Trophoblast cell (in vitro differentiated cells and primary cell): ENCODE measurements at regions not wholly inside any gene's neighbourhood (a gene's known extent, or its start where the extent isn't known, plus 50 kb on each side); places are given as distances from the start of the nearest gene placed in this dataset.

Experiments
- DNase-seq, 2 donors: peaks; one replicate each; pipeline ENCODE4 v3.0.0-alpha.2; 2016
- H2AFZ ChIP-seq: 2 replicates; pipeline ENCODE4 v1.6.1; 2013; ENCODE audit warnings: low read length, moderate library complexity, mild to moderate bottlenecking; ENCODE audit not compliant: insufficient read depth, poor library complexity
- H2AK5ac ChIP-seq: 2 replicates; pipeline ENCODE4 v1.6.1; 2013; ENCODE audit warnings: mild to moderate bottlenecking, low read length
- H2BK120ac ChIP-seq: 2 replicates; pipeline ENCODE4 v1.6.1; 2013; ENCODE audit warnings: low read length, mild to moderate bottlenecking, moderate library complexity; ENCODE audit not compliant: insufficient read depth, poor library complexity
- H2BK12ac ChIP-seq: 2 replicates; pipeline ENCODE4 v1.6.1; 2013; ENCODE audit warnings: mild to moderate bottlenecking, low read length, moderate library complexity
- H2BK5ac ChIP-seq: 2 replicates; pipeline ENCODE4 v1.6.1; 2013; ENCODE audit warnings: low read length, low read depth, moderate library complexity, mild to moderate bottlenecking; ENCODE audit not compliant: poor library complexity
- H3K14ac ChIP-seq: 2 replicates; pipeline ENCODE4 v1.6.1; 2013; ENCODE audit warnings: mild to moderate bottlenecking, low read length
- H3K18ac ChIP-seq: 2 replicates; pipeline ENCODE4 v1.6.1; 2013; ENCODE audit warnings: mild to moderate bottlenecking, low read length
- H3K23ac ChIP-seq: 2 replicates; pipeline ENCODE4 v1.6.1; 2013; ENCODE audit warnings: low read length
- H3K27ac ChIP-seq: 2 replicates; pipeline ENCODE4 v1.5.1; 2013; ENCODE audit warnings: low read depth, mild to moderate bottlenecking, inconsistent platforms, low read length, moderate library complexity
- H3K27me3 ChIP-seq: 2 replicates; pipeline ENCODE4 v1.6.1; 2013; ENCODE audit warnings: inconsistent platforms, mild to moderate bottlenecking, low read length, moderate library complexity; ENCODE audit not compliant: insufficient read depth
- H3K36me3 ChIP-seq, 2 experiments: 1 replicate in 1 of 2; 2 replicates in 1 of 2; pipeline ENCODE4 v1.6.1; 2013; ENCODE audit warnings: low read length in 2 of 2, mild to moderate bottlenecking in 2 of 2, moderate library complexity in 1 of 2; ENCODE audit not compliant: insufficient read depth in 2 of 2, control insufficient read depth in 1 of 2
- H3K4ac ChIP-seq: 2 replicates; pipeline ENCODE4 v1.6.1; 2013; ENCODE audit warnings: low read depth, mild to moderate bottlenecking, low read length, moderate library complexity
- H3K4me1 ChIP-seq, 2 experiments: 1 replicate in 1 of 2; 2 replicates in 1 of 2; pipeline ENCODE4 v1.6.1; 2013; ENCODE audit warnings: low read length in 2 of 2, mild to moderate bottlenecking in 2 of 2, moderate library complexity in 1 of 2; ENCODE audit not compliant: insufficient read depth in 2 of 2, control insufficient read depth in 1 of 2
- H3K4me2 ChIP-seq: 2 replicates; pipeline ENCODE4 v1.6.1; 2013; ENCODE audit warnings: inconsistent platforms, mild to moderate bottlenecking, low read length, moderate library complexity
- H3K4me3 ChIP-seq: 2 replicates; pipeline ENCODE4 v1.5.1; 2013; ENCODE audit warnings: mild to moderate bottlenecking, low read depth, low read length, inconsistent platforms
- H3K79me1 ChIP-seq: one replicate; pipeline ENCODE4 v1.6.1; 2013; ENCODE audit warnings: low read length
- H3K79me2 ChIP-seq: 2 replicates; pipeline ENCODE4 v1.6.1; 2013; ENCODE audit warnings: low read length, mild to moderate bottlenecking; ENCODE audit not compliant: control insufficient read depth, insufficient read depth, poor library complexity
- H3K9ac ChIP-seq: 2 replicates; pipeline ENCODE4 v1.6.1; 2013; ENCODE audit warnings: mild to moderate bottlenecking, low read length
- H3K9me3 ChIP-seq: 2 replicates; pipeline ENCODE4 v1.6.1; 2013; ENCODE audit warnings: low read depth, mild to moderate bottlenecking, control low read depth, inconsistent platforms, low read length; ENCODE audit not compliant: insufficient read depth
- H4K12ac ChIP-seq: 2 replicates; pipeline ENCODE4 v1.6.1; 2013; ENCODE audit warnings: low read depth, mild to moderate bottlenecking, low read length, moderate library complexity
- H4K8ac ChIP-seq: 2 replicates; pipeline ENCODE4 v1.6.1; 2013; ENCODE audit warnings: low read depth, mild to moderate bottlenecking, low read length, moderate library complexity
- H4K91ac ChIP-seq: one replicate; pipeline ENCODE4 v1.6.1; 2013; ENCODE audit warnings: low read depth, mild to moderate bottlenecking, low read length, moderate library complexity
- WGBS: extraction: QIAGEN DNeasy Blood & Tissue Kit; methylation state at CpG from one replicate; pipeline ENCODE4 v1.1.7; 2013; ENCODE audit warnings: missing lambda C conversion rate; ENCODE audit not compliant: insufficient read length, insufficient coverage; ENCODE audit errors: extremely low coverage; 5-methylcytosine and 5-hydroxymethylcytosine counted together

- no peak overlapping the region for H4K91ac ChIP-seq
- H2AK5ac ChIP-seq: no peak overlapping the region
- no peak overlapping the region for H2BK12ac ChIP-seq
- no peak overlapping the region for H4K12ac ChIP-seq
- no peak overlapping the region for H4K8ac ChIP-seq
- no peaks in the 10 kb centered on the region for H3K36me3 ChIP-seq
- H3K4me1 ChIP-seq: no peaks in the 10 kb centered on the region
- H3K4me2 ChIP-seq: no peak overlapping the region
- no peak overlapping the region for H2BK120ac ChIP-seq
- H3K14ac ChIP-seq: no peak overlapping the region
- H3K9me3 ChIP-seq: peaks cover 13% of the 10 kb centered on the region
- no peak overlapping the region for H3K9ac ChIP-seq
- no peak overlapping the region for H2BK5ac ChIP-seq
- no CpG with 5 or more reads among the region's 11 CpGs for WGBS
- H2AFZ ChIP-seq: no peak overlapping the region
- no peak overlapping the region for H3K27ac ChIP-seq
- H3K4me3 ChIP-seq: no peak overlapping the region
- H3K79me1 ChIP-seq: no peaks in the 10 kb centered on the region
- no peak for DNase-seq
- H3K23ac ChIP-seq: no peak overlapping the region
- H3K4ac ChIP-seq: no peak overlapping the region
- no peaks in the 10 kb centered on the region for H3K79me2 ChIP-seq
- no peak overlapping the region for H3K18ac ChIP-seq
- no peaks in the 10 kb centered on the region for H3K27me3 ChIP-seq
Observed at GRCh38 chr12:34142430-34142829, 120.1 kb downstream of the ALG10 start.

DNA sequence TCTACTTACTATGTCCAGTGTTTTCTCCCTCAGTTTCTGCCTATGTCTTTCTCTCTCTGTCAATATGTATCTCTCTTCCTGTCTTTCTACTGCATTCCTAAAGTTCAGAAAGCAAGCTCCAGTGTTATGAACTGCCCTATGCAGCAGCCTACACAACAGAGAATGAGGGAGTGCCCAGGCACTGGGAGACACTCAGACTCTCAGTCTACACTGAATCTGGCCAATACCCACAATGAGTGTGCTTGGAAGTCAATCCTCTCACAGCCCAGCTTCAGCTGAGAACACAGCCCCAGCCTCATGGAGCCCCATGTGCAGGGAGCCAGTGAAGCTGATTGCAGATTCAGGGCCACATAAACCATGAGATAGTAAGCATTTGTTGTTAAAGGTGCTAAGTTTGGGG is 128.7 kb downstream of the ALG10 start:
- Histone ChIP-seq H2AFZ (no peak overlapping the region), H2BK120ac (no peak overlapping the region), H3K27me3 (no peaks in the 10 kb centered on the region), H3K36me3 (no peaks in the 10 kb centered on the region), H3K14ac (no peak overlapping the region), H3K27ac (no peak overlapping the region), H4K8ac (no peak overlapping the region), H3K18ac (no peak overlapping the region), H3K23ac (no peak overlapping the region), H2AK5ac (no peak overlapping the region), H3K4me3 (no peak overlapping the region), H3K4ac (no peak overlapping the region), H3K79me2 (no peaks in the 10 kb centered on the region), H4K12ac (no peak overlapping the region), H3K79me1 (no peaks in the 10 kb centered on the region), H2BK12ac (no peak overlapping the region), H3K4me1 (no peaks in the 10 kb centered on the region), H3K9ac (no peak overlapping the region), H3K4me2 (no peak overlapping the region), H2BK5ac (no peak overlapping the region), H4K91ac (no peak overlapping the region), H3K9me3 (peaks cover 10% of the 10 kb centered on the region)
- no peak for DNase-seq

- Histone ChIP-seq H2BK5ac (no peak overlapping the region), H3K9ac (no peak overlapping the region), H3K27ac (no peak overlapping the region), H3K23ac (no peak overlapping the region), H2BK12ac (no peak overlapping the region), H4K12ac (no peak overlapping the region), H3K4ac (no peak overlapping the region), H4K8ac (no peak overlapping the region), H2AK5ac (no peak overlapping the region), H3K9me3 (peaks cover 56% of the 10 kb centered on the region), H2AFZ (no peak overlapping the region), H3K4me3 (no peak overlapping the region), H3K4me1 (no peaks in the 10 kb centered on the region), H3K79me1 (no peaks in the 10 kb centered on the region), H3K36me3 (no peaks in the 10 kb centered on the region), H3K79me2 (no peaks in the 10 kb centered on the region), H3K4me2 (no peak overlapping the region), H3K27me3 (no peaks in the 10 kb centered on the region), H4K91ac (no peak overlapping the region), H2BK120ac (no peak overlapping the region), H3K14ac (no peak overlapping the region), H3K18ac (no peak overlapping the region)
- no peak for DNase-seq
- no CpG with 5 or more reads among the region's 1 CpG for whole genome bisulfite sequencing
Observed at GRCh38 chr12:34163443-34163842, 141.1 kb downstream of the ALG10 start.

- Histone ChIP-seq H3K27ac (no peak overlapping the region), H2AFZ (no peak overlapping the region), H2BK5ac (no peak overlapping the region), H3K4me1 (no peaks in the 10 kb centered on the region), H3K23ac (no peak overlapping the region), H3K4me2 (no peak overlapping the region), H3K79me2 (no peaks in the 10 kb centered on the region), H3K36me3 (no peaks in the 10 kb centered on the region), H2BK12ac (no peak overlapping the region), H3K14ac (no peak overlapping the region), H2AK5ac (no peak overlapping the region), H2BK120ac (no peak overlapping the region), H3K18ac (no peak overlapping the region), H3K9me3 (peaks cover 51% of the 10 kb centered on the region), H3K9ac (no peak overlapping the region), H4K91ac (no peak overlapping the region), H3K27me3 (no peaks in the 10 kb centered on the region), H4K12ac (no peak overlapping the region), H3K4ac (no peak overlapping the region), H4K8ac (no peak overlapping the region), H3K79me1 (no peaks in the 10 kb centered on the region), H3K4me3 (no peak overlapping the region)
- no peak for DNase-seq
- no CpG with 5 or more reads among the region's 41 CpGs for WGBS
Observed at GRCh38 chr12:34166427-34167060, 144.2 kb downstream of the ALG10 start.
